Caco-2 (cell line): ENCODE measurements at regions not wholly inside any gene's neighbourhood (a gene's known extent, or its start where the extent isn't known, plus 50 kb on each side); places are given as distances from the start of the nearest gene placed in this dataset.

Experiments
- BruUV-seq: library from RNA; stranded (reverse); fragments of 400-500 nt; replicated peaks from 2 replicates; lab custom pipeline; 2021; lab: Mats Ljungman, UMichigan
- CTCF ChIA-PET: fragments of 300-600 bp; sonication (Branson Sonifier 250); formaldehyde crosslinking; loops from one replicate; lab custom pipeline; 2022; ENCODE audit warnings: antibody characterized with exemption; lab: Charles Lee
- POLR2A ChIA-PET: fragments of 300-600 bp; sonication (Branson Sonifier 250); formaldehyde crosslinking; loops from one replicate; lab custom pipeline; 2022; ENCODE audit warnings: antibody characterized with exemption; lab: Charles Lee
- DNase-seq, 2 experiments: peaks; one replicate each; pipeline versions ENCODE4 v3.0.0 to v3.0.0-alpha.2; 2020 to 2022
- H3K27me3 ChIP-seq: replicated peaks from 2 replicates; pipeline ENCODE4 v1.6.0; 2011; ENCODE audit warnings: low read length; ENCODE audit not compliant: control insufficient read depth, insufficient read depth
- H3K36me3 ChIP-seq: 2 replicates; pipeline ENCODE4 v1.5.1; 2011; ENCODE audit warnings: low read length; ENCODE audit not compliant: control insufficient read depth, insufficient read depth
- H3K4me1 ChIP-seq: fragments of 250-450 bp; sonication (Bioruptor Pico); 2 replicates; pipeline ENCODE4 v1.5.1; 2020; ENCODE audit warnings: mild to moderate bottlenecking
- H3K4me3 ChIP-seq: 2 replicates; pipeline ENCODE4 v1.5.1; 2011; ENCODE audit warnings: low read depth, mild to moderate bottlenecking, control low read depth, low read length
- H3K9me3 ChIP-seq: fragments of 250-450 bp; sonication (Bioruptor Pico); 2 replicates; pipeline ENCODE4 v1.5.1; 2020; ENCODE audit warnings: mild to moderate bottlenecking, moderate library complexity
- H3K27ac Mint-ChIP-seq: one replicate; pipeline ENCODE4 v1.8.0; 2022; ENCODE audit warnings: mixed read lengths; ENCODE audit not compliant: unreplicated experiment
- H3K27me3 Mint-ChIP-seq: one replicate; pipeline ENCODE4 v1.8.0; 2022; ENCODE audit warnings: mixed read lengths; ENCODE audit not compliant: insufficient read depth, unreplicated experiment
- H3K36me3 Mint-ChIP-seq: one replicate; pipeline ENCODE4 v1.8.0; 2022; ENCODE audit warnings: mild to moderate bottlenecking, mixed read lengths; ENCODE audit not compliant: insufficient read depth, unreplicated experiment
- H3K4me1 Mint-ChIP-seq: one replicate; pipeline ENCODE4 v1.8.0; 2022; ENCODE audit warnings: low read depth, mixed read lengths; ENCODE audit not compliant: unreplicated experiment
- H3K4me3 Mint-ChIP-seq: one replicate; pipeline ENCODE4 v1.8.0; 2022; ENCODE audit warnings: mild to moderate bottlenecking, moderate library complexity, mixed read lengths; ENCODE audit not compliant: unreplicated experiment
- H3K9me3 Mint-ChIP-seq: one replicate; pipeline ENCODE4 v1.8.0; 2022; ENCODE audit warnings: mixed read lengths; ENCODE audit not compliant: unreplicated experiment
- CTCF ChIP-seq, 2 experiments: fragments of 200-600 bp in 1 of 2; IDR thresholded peaks; 1 replicate in 1 of 2; 2 replicates in 1 of 2; pipeline versions ENCODE4 v1.5.1 to v1.8.0; 2011 to 2022; ENCODE audit warnings: antibody characterized with exemption in 1 of 2, control low read depth in 1 of 2, inconsistent platforms in 1 of 2, low read depth in 1 of 2, low read length in 1 of 2, mild to moderate bottlenecking in 1 of 2, moderate library complexity in 1 of 2; ENCODE audit not compliant: insufficient read depth in 1 of 2, severe bottlenecking in 1 of 2, unreplicated experiment in 1 of 2
- intact Hi-C: fragments of 100-400 bp; cut with micrococcal nuclease; formaldehyde crosslinking; loops from one replicate; pipeline ENCODE4 v1.10.0; 2022; ENCODE audit not compliant: unreplicated experiment

GRCh38 chr9:6113312-6113711, 97.9 kb upstream of the RANBP6 start:
- H3K9me3 ChIP-seq, result no peaks in the 10 kb centered on the region
- BruUV-seq, result no TSS peak
- no peaks in the 10 kb centered on the region for H3K9me3 Mint-ChIP-seq
- ChIA-PET CTCF (no interaction called here), POLR2A (no interaction called here)
- no peaks in the 10 kb centered on the region for H3K36me3 Mint-ChIP-seq
- H3K27me3 Mint-ChIP-seq, result peaks cover 3% of the 10 kb centered on the region
- H3K36me3 ChIP-seq, result no peaks in the 10 kb centered on the region
- no peaks in the 10 kb centered on the region for H3K4me1 Mint-ChIP-seq
- no peak overlapping the region for H3K4me3 ChIP-seq
- H3K27me3 ChIP-seq, result no peaks in the 10 kb centered on the region
- intact Hi-C loops, result no loop called here
- H3K4me3 Mint-ChIP-seq, result no peak overlapping the region
- no peak for TF ChIP-seq CTCF (IDR thresholded peaks at IDR 0.05; ENCODE audit: insufficient read depth in 1 of 2, low read depth in 1 of 2, low read length in 1 of 2, severe bottlenecking in 1 of 2, unreplicated experiment in 1 of 2)
- no peak overlapping the region for H3K27ac Mint-ChIP-seq
- H3K4me1 ChIP-seq, result no peaks in the 10 kb centered on the region
- no peak for DNase-seq

GRCh38 chr9:6109986-6110385, 94.6 kb upstream of the RANBP6 start:
- BruUV-seq, result no TSS peak
- Mint-ChIP-seq H3K27ac (no peak overlapping the region), H3K36me3 (no peaks in the 10 kb centered on the region), H3K27me3 (peaks cover under 1% of the 10 kb centered on the region), H3K9me3 (no peaks in the 10 kb centered on the region), H3K4me3 (no peak overlapping the region), H3K4me1 (no peaks in the 10 kb centered on the region)
- Histone ChIP-seq H3K4me1 (no peaks in the 10 kb centered on the region), H3K9me3 (no peaks in the 10 kb centered on the region), H3K27me3 (no peaks in the 10 kb centered on the region), H3K4me3 (no peak overlapping the region), H3K36me3 (no peaks in the 10 kb centered on the region)
- POLR2A ChIA-PET, result no interaction called here
- DNase-seq, result no peak
- TF ChIP-seq CTCF (IDR thresholded peaks at IDR 0.05; ENCODE audit: insufficient read depth in 1 of 2, low read depth in 1 of 2, low read length in 1 of 2, severe bottlenecking in 1 of 2, unreplicated experiment in 1 of 2), result no peak
- CTCF ChIA-PET, result no interaction called here
- intact Hi-C loops, result no loop called here

GRCh38 chr9:6109571-6109970, 94.1 kb upstream of the RANBP6 start:
- no peak overlapping the region for H3K4me3 Mint-ChIP-seq
- no TSS peak for BruUV-seq

More at GRCh38 chr9:6109571-6109970, 94.1 kb upstream of the RANBP6 start:
- Histone ChIP-seq H3K4me1 (no peaks in the 10 kb centered on the region), H3K27me3 (no peaks in the 10 kb centered on the region), H3K36me3 (no peaks in the 10 kb centered on the region), H3K9me3 (no peaks in the 10 kb centered on the region), H3K4me3 (no peak overlapping the region)
- POLR2A ChIA-PET, result no interaction called here
- Mint-ChIP-seq H3K36me3 (no peaks in the 10 kb centered on the region), H3K27me3 (peaks cover 3% of the 10 kb centered on the region), H3K4me1 (no peaks in the 10 kb centered on the region), H3K27ac (no peak overlapping the region), H3K9me3 (no peaks in the 10 kb centered on the region)
- CTCF ChIA-PET, result no interaction called here
- no peak for DNase-seq
- intact Hi-C loops, result no loop called here
- TF ChIP-seq CTCF (IDR thresholded peaks at IDR 0.05; ENCODE audit: insufficient read depth in 1 of 2, low read depth in 1 of 2, low read length in 1 of 2, severe bottlenecking in 1 of 2, unreplicated experiment in 1 of 2), result no peak
